ENCODE measurements at regions not wholly inside any gene's neighbourhood (a gene's known extent, or its start where the extent isn't known, plus 50 kb on each side); places are given as distances from the start of the nearest gene placed in this dataset.

DNA sequence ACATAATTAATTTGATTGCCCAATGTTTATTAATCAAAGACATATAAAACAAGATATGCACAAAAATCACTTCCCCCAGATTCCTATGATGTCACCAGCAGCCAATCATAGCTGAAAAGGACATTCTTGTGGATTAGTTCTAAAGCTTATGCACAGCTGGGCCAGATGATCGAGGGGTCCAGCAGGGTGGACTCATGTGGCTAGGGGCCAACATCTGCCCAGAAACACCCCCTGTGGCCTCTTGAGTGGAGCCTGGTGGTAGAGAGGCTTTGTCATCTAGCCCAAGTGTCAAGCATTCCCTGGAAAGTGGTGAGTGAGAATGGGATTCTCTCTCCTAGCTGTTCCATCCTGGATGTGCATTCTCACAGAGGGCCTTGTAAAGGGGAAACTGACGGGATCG is 590.0 kb downstream of the BCL11B start:
- peak; percentile 39 for DNase-seq

DNA sequence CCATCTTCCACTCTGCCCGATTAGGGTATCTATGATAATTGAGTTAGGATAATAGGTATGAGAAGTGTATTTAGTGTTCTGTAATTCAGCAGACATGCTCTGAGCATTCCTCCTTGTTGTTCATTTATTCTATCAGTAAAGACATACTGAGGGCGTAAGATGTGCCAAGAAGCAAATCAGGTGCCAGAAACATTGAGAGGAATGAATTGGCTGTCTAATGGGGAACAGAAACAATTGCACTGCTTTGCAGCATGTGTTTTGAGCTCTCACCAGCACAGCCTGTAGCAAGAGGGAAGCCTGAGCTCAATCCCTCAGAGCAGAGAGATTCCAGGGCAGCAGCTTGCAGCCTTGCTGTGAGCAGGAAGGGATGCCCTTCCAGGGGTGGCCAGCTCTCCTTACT is 589.3 kb downstream of the BCL11B start:
- DNase-seq, result peak; percentile 89

DNA sequence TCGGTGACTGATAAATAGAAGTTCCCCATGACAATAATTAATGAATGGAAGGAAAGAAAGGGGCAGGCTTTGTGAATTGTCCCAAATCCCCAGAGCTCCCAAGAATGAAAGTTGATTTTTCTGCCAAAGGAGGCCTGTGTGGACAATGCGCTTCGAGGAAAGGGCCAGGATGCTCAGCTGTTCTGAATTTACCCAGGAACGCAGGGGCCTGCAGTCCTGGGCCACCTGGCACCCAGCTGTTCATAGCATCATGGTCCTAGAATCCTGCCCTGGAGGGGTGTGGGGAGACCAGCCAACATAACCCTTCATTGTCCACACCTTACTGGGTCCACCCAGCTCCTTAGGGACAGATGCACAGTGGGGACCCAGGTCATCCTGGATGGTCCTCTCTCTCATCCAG is 587.5 kb downstream of the BCL11B start:
- DNase-seq, result peak; percentile 49

DNA sequence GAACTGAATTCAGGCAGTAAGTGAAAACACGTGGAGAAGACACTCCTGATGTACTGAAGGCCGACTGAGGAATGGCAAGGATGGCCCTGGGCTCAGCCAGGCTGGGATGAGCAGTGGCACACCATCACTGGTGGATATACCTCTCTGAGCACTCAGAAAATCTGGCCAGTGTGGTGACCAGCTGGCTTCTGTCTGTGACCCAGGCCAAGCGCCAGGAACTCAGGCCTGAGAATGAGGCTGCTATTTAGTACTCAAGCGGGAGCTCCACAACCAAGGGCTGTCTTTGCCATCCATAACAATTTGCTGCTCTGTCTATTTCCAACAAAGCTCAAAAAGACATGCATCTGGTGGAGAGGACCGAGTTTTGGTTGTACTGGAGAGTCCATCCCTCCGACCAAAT is 586.3 kb downstream of the BCL11B start:
- no peak for DNase-seq

DNA sequence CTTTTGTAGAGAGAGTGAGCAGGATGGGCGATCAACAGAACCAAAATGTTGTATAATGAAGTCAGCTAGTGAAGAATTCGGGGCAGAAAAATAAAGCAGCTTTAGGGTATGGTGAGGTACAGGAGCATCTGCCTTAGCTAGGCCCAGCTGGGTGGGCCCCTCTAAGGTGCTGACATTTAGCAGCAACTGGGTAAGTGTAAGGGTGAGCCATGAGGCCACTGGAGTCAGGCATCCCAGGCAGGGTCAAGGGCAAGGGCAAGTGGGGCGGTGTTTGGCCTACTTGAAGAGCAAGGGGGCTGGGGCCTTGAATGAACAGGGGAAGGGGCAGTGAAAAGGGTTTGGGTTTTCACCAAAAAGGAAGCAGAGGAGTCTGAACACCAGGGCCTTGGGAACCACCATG is 583.6 kb downstream of the BCL11B start:
- no peak for DNase-seq

DNA sequence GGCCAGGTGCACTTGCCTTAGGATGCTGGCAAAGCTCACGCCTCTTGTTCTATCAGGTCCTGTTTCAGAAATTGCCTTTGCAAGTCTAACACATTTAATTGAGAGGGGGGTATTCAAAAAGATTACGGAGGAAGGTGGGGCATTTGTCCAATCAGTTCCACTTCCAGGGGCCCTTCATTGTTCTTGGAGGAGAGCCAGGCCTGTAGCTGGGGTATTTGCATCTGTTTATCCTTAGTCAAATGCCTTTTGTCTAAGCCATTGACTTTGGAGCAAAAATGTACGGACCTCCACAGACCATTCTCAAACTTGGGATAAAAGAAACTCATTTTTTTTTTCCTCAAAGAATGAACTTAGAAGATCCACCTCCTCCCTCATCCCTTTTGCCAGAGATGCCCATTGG is 582.0 kb downstream of the BCL11B start:
- DNase-seq, result no peak

DNA sequence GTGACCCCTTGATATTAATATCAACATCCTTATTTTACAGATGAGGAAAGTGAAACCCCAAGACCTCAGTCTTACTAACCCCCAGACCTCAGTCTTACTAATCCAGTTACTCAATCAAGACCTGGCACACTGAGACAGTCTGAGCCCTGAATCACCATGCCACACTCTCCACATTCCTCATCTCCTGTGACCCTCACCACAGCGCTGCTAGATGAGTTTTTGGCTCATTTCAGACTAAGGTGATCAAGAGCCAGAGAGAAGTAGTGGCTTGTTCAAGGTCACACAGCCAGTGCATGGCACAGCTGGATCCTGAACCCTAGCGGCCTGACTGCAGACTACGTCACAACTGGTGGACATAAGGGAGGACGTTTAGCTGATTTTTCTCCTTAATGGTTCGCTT is 579.2 kb downstream of the BCL11B start:
- no peak for DNase-seq

DNA sequence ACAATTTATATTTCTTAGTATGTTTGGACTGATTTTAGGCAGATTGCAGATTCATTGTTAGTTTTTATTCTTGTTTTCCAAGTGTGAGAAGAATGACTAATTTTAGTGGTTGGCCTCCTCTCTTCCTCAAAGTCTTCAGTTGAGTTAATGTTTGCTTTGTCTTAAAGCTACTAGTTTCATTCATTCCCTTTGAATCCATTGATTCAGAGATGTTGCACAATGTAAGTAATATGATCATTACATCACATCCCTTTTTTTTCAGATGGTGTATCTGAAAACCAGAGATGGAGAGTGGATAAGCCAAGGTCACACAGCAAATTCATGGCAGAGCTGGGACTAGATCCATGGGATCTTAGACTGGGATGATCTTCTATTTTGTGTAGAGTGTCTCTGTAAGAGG is 577.5 kb downstream of the BCL11B start:
- no peak for DNase-seq

DNA sequence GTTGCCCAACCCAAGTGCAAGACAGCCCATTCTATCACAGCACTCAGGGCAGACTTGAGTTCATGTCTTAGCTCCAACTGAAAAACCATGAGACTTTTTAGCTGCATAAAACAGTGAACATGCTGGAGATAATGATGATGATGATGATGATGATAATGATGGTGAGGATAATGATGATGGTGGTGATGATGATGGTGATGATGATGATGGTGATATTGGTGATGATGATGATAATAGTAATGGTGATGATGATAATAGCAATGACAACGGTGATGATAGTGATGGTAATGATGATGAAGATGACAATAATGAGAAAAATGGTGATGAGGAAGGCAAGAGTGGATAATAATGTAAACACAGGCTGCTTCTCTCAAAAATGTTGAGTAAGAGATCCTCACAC is 576.2 kb downstream of the BCL11B start:
- no peak for DNase-seq

DNA sequence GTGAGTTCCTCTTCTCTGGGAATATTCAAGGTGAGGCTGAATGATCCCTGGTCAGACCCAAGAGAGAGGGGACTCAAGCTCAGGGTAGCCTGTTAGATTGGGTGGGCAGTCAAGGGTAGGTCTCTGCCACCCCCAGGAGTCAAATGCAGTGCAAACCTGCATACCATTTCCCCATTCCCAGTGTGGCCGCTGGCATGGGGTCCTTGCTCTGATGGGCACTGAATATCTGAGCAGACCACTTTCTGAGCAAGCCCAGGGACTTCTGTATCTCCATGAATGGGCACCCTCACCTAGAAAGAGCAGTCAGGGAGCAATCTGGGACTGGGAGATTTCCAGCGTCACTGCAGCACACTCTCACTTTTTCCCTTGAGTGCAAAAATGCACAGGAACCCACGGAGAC is 573.7 kb downstream of the BCL11B start:
- DNase-seq, result no peak

DNA sequence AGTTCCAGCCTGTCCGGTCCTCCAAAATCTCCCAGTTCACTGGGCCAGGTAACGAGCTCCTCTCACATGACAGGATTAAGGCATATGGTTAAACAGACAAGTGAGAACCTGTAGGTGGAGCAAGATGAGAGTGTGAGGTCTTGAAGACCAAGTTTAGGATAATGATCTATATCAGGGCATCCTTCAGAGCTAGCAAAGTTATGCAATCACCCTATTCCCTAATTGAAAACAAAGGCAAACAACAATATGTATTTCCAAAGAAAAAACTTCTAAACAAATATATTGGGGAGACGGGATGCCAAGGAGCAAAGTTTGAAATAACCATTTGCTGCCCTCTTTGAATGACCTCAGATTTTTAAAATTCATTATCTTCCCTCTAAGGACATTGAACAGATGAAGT is 571.2 kb downstream of the BCL11B start:
- no peak for DNase-seq

DNA sequence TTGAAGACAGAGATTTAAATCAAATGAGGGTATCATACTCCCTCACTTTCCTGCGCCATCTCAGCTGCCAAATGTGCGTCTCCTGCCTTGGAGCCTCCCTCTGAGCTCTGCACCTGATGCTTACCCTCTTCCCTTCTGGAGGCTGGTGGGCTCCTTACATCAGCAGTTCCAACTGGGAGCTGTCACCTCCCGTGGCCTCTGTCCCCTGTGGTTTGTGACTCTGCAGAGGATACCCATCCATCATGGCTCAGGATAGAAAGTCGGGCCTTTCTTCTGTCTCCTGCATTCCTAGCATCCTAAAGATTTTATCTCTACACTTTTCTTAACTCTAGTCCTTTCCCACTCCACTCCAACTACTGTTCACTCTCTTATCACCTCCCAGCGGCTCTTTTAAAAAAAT is 570.6 kb downstream of the BCL11B start:
- no peak for DNase-seq

DNA sequence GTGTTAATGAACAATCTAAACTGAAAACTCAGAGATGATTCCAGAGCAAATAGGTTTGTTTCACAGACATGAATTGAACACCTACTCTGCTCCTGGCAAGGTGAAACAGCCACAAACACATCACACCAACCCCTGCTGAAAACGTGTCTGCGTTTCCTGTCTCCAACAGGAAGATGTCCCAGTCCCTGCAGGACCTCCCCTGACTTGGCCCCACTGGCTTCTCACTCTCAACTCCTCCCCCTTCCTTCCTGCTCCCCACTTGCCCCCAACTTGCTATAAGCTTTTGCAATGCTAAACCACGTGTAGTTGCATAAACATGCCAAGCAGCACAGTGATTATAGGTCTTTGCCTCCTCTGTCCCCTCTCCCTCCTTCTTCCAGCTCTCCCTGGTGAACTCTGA is 567.6 kb downstream of the BCL11B start:
- DNase-seq, result no peak

DNA sequence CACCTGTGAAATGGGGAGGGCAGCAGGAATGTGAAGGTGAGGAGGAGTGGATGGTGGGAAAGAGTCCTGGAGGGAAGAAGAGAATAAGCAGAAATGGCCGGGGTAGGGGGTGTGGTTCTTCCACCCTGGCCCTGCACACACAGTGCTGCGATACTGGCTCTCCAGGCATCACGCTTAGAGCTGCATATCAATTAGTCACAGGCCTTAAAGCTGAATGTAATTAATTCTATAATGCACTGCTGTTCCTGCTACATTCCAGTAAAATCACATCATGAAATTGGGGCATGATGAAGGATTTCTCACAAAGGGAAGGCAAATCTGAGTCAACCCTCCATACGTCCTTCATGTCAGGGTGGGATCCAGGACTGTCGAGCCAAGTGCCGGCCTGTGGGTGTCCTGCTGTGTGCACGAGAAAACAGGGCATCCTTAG is 566.1 kb downstream of the BCL11B start:
- peak; percentile 81 for DNase-seq

DNA sequence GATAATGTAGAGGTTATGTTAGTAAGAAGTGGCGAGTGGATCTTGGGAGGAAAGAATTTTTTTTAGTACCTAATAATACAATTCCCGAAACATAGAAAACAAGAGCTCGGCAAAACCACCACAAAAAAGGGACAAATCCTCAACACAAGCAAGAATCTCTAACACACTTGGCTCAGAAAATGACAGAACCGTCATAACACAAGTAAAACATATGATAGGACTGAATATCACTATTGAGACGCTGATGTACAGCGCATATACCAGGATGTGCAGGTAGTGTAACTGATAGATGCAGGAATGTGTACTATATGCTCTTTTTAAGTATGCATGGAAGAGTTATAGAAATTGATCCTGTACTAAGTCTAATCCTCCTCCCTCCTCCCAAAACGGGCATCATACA is 564.5 kb downstream of the BCL11B start:
- no peak for DNase-seq

DNA sequence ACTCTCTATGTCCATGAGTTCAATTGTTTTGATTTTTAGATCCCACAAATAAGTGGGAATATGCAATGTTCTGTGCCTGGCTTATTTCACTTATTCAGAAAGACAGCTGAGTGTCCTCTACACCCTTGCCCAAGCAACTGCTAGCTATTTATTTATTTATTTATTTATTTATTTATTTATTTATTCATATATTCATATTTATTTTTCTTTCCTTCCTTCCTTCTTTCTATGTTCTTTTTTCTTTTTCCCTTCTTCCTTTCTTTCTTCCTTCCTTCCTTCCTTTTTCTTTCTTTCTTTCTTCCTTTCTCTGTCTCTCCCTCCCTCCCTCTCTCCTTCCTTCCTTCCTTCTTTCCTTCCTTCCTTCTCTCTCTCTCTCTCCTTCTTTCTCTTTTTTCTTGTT is 563.4 kb downstream of the BCL11B start:
- DNase-seq, result no peak

DNA sequence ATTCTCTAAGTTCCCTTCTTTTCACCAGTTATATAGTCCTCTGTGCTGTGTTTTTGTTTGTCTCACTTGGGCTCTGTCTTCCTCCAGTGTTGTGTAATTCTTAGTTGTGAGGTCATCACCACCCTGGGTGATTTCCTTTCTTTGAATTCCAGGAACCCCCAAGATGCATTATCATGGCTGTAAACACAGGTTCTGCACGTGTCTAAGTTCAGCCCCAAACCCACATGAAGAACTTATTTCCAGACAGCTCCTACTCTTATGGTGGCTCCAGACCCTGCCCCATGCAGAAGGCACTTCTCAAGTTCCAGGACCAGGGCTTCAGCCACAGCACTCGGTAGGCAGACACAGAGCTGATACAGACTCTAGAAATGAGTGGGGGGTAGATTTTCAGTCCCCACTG is 560.5 kb downstream of the BCL11B start:
- DNase-seq, result no peak

DNA sequence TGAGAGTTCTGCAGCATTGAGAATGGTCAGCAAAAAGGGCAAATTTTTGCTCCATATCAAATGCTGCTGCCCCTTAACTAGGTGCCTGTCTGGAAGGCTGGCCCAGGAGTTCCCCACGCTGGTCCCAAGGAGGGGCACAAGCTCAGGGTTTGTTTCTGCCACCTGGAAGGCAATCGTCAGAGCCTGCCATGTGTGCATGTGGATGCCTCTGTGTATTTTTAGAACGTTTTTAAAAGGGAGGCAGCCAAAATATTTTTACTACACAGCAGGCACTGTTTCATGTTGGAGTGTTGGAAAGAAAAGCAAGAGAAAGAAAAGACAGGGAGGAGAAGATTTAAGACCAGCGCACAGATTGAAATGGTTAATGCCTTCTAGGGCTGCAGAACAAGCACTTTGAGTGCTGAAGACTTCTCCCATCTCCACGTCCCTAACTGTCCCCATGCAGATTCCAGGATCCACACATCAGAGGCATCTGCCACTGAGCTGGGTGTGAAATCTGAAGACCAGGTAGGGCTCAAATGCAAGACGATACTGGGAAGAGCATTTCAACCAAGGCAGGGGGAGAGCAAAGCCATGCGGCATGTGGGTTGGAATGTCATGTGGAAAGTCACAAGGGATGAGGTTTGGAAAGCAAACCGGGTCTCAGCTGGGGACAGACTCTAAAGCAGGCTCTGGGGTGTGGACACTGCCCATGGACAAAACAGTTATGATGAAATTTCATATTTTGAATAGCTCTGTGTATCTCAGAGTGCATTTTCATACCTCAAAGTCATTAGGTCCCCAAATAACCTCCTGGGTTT is 557.2 kb downstream of the BCL11B start:
- DNase-seq, result peak; percentile 60

DNA sequence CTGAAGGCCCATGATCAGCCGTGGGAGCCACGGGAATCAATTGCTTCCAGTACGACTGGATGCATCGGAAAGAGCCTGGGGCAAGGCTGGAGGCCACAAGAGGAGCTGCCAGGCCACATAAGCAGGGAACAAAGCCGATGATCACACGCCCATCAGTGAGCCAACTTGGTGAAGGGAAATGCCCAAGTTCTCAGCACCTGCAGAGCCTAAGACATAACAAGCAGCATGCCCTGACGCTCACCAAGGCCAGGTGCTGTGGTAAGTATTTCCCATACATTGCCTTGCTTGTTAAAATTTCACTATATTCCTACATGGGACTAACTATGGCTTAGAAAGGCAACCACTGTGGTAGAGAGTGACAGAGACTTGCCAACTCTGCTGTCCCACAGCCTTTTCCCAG is 555.9 kb downstream of the BCL11B start:
- DNase-seq, result no peak

DNA sequence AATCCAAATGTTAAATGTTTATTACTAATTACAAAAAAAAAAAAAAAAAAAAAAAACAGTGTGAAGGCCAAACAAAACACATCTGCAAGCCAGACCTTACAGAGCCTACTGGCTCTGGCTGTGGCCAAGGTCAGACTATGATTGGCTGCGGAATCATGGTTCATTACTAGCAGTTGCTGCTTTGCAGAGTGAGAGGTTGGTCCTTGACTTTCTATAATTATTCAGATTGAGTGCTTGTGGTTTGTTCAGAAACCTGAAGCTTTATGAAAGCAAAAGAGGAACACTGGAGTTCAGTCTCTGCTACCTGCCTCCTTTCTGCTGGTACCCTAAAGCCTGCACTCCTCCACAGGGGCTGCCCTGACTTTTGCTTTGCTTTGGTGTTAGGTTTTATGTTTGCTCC is 550.9 kb downstream of the BCL11B start:
- no peak for DNase-seq

DNA sequence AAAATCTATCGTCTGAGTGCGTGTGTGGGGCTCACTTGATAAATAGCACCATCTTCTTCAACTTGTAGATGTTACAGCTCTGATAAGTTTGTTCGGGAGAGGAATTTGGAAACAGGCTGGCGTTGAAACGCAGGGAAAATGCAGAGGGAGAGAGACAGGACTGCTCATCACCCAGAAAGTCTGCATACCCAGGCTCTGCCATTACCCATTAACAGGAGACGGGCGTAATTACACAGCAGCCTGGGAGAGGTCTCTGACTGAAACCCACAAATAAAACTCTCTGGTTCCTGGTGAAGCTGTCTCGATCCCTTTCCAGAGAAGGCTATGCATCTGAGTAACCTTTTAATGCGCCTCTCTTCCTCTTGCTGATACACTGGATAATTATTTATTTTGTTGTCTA is 547.3 kb downstream of the BCL11B start:
- DNase-seq, result no peak

DNA sequence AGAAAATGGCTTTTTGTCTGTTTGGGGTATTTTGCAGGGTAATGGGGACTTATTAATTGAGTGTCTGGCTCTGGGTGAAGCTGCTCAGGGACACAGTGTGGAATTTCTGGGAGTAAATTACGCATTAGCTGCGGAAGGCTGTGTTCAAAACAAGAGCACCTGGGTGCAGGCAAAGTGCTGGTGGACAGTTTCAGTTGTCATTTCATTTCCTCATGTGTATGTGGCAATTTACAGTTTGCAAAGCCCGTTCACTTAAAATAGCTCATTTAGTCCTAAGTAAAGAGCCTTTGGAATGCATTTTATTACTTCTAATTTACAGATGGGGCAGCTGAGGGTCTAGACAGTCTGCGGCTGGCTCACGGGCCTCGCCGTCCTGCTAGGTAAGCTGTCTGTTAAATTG is 546.8 kb downstream of the BCL11B start:
- no peak for DNase-seq

DNA sequence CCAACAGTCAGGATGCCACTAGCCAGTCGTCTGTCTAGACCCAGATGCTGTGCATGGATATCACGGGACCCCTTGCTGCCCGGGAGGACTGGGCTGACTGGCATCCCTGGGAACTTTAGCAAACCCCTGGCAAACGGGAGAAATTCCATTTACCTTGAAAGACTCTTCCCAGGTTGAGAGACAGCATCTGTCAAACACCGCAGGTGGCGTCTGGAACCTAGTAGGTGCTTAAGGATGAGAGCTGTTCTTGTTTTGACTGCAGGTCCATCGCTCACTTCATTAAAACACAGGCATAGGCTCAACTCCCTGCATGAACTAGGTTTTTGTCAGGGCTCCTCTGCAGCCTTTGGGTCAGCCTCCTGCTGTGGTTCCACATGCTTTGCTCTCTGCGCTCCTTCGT is 546.3 kb downstream of the BCL11B start:
- no peak for DNase-seq

DNA sequence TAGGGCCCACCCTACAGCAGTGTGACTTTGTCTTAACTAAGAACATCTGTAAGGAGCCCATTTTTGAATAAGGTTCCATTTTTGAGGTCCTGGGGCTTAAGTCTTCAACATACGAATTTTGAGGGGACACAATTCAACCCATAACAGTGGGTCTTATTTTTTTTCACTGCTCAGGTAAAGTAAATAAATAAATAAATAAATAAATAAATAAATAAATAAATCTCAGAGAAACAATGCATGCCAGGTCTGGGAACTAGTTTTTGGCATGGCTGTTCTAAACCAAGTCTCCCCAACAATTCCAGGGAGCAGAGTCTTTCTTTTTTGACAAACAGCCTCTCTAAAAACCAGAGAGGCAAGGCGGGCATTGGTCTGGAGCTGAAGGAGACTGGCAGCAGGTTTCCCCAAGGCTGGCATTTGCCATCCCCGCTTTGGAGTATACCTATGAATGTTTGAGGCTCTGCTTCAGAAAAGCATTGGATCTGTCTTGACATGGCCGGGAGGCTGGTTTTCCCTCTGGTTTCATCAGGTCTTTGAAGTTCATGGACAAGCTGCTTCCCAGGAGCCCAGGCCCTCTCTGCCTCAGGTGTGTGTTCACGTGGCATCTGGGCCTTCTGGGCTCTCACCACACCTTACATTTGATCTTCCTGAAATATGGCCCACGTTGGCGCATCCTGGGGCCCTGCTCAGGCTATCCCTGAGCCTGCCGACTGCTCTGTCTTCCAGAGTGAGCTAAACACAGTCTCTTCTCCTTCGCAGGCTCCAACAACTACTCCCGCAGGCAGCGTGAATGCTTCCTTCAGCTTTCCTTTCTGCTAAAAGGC is 545.2 kb downstream of the BCL11B start:
- DNase-seq, result no peak
